Amniotic stem cell (primary cell): ENCODE measurements at regions not wholly inside any gene's neighbourhood (a gene's known extent, or its start where the extent isn't known, plus 50 kb on each side); places are given as distances from the start of the nearest gene placed in this dataset.

Experiments
- DNase-seq: peaks from one replicate; lab custom pipeline; 2025; lab: John Stamatoyannopoulos, UW

GRCh38 chr2:172361360-172361759, 66.0 kb upstream of the ITGA6 start:
- DNase-seq: no peak

- DNase-seq: no peak
These were observed 65.5 kb upstream of the ITGA6 start for GRCh38 chr2:172361840-172362239.

- DNase-seq: no peak
These were observed 63.1 kb upstream of the ITGA6 start for GRCh38 chr2:172364261-172364660.

DNA sequence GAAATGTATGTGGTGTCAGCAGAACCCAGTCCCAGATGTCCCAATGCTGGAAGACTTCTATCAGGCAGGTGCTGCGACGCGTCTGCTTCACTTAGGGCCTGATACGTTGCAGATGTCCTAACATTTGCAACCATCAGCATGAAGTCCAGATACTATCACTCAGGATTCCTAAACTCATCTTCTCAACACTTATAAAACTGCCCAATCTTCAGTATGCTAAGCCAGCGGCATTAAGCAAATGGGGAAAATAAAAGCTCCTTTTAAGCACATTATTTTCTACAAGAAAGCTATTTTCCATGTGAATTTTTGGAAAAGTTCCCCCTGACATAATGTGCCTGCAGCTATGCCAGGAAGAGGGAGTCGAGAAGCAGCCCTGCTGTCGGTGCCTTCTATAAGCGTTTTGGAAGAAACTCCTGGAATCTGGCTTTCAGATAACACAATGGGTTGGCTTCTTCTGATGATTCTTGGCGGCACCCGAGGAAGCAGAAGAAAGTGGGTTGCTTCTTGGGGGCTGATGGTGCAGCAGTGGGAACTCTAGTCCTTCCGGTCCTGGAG, 60.7 kb upstream of the ITGA6 start:
- DNase-seq: no peak

- no peak for DNase-seq
These were observed 56.4 kb upstream of the ITGA6 start for GRCh38 chr2:172370821-172371455.

DNA sequence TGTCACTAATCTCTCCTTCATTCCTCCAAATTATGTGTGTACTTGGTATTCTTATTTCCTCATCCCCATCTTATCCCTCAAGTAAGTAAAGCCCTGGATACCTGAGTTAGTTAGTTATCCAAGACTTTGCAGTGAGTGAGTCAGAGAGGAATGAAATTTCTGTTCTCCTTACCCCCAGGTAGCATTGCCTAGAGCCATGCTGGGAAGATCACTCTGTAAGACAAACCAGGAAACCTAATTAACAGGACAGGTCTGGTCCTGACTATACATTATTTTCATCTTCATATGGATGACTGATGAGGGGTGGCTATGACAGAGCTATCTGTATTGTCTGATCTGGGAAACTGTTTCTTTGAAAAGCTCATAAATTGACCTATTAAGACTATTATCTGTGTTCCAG, 55.0 kb upstream of the ITGA6 start:
- DNase-seq: no peak

GRCh38 chr2:172373076-172373475, 54.3 kb upstream of the ITGA6 start:
- no peak for DNase-seq

DNA sequence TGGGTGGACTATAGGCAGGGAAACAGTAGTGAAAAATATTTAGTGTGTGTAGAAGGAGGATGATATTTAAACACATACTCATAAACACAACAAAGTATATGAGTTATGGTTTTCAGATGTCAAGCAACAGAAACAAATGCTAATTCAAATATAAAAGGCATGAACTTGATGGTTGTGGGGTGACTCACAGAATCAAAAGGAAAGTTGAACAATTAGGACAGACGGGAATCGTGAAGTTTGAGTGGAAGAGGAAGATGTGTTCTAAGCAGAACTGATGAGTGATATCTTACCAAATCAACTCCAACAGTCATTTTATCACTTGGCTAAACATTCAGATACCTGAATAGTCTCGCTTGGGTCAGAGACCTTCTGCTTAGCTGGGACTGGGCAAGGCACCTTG, 53.6 kb upstream of the ITGA6 start:
- no peak for DNase-seq

GRCh38 chr2:172374318-172375240, 52.8 kb upstream of the ITGA6 start:
- no peak for DNase-seq

- DNase-seq: no peak
These were observed 52.1 kb upstream of the ITGA6 start for GRCh38 chr2:172375251-172375650.

- no peak for DNase-seq
These were observed 51.4 kb upstream of the ITGA6 start for GRCh38 chr2:172376016-172376415.

- no peak for DNase-seq
These were observed 50.8 kb upstream of the ITGA6 start for GRCh38 chr2:172376505-172377125.

DNA sequence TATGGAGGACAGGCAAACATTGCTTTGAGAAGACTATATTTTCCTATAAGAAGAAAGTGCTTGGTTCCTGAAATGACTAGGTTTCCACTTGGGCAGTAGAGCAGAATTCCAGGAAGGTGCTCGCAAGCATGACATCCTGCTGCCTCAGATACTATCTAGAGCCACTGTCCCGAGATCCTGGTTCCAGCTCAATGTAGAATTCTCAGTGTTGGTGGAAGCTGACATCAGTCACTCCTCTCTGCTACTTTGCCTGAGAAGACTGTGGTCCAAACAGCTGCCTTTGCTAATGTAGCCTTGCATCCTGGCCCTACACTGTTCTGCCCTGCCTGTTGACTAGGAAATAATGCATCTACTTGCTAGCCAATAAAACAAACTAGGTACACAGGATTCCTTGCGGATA, 50.0 kb upstream of the ITGA6 start:
- DNase-seq: no peak
